ENCODE measurements at regions not wholly inside any gene's neighbourhood (a gene's known extent, or its start where the extent isn't known, plus 50 kb on each side); places are given as distances from the start of the nearest gene placed in this dataset.

GRCh38 chr12:84706374-84706773 lies 206.2 kb downstream of the SLC6A15 start:
- peaks cover 7% of the 10 kb centered on the region for H3K4me1 ChIP-seq (ENCODE audit: insufficient read depth, low read length)
- Mint-ChIP-seq H3K27ac (ENCODE audit: unreplicated experiment) (no peak overlapping the region), H3K36me3 (ENCODE audit: low read depth, unreplicated experiment) (no peaks in the 10 kb centered on the region), H3K4me1 (ENCODE audit: low read depth, unreplicated experiment) (peaks cover 4% of the 10 kb centered on the region), H3K27me3 (ENCODE audit: low read depth, unreplicated experiment) (no peaks in the 10 kb centered on the region), H3K9me3 (ENCODE audit: unreplicated experiment) (no peaks in the 10 kb centered on the region), H3K4me3 (ENCODE audit: unreplicated experiment) (no peak overlapping the region)
- no peak overlapping the region for H3K27ac ChIP-seq (ENCODE audit: low read depth, low read length)
- H4K20me1 ChIP-seq (ENCODE audit: insufficient read depth, low read length) = no peaks in the 10 kb centered on the region
- H3K27me3 ChIP-seq (ENCODE audit: insufficient read depth, low read length) = no peaks in the 10 kb centered on the region
- H3K9ac ChIP-seq (ENCODE audit: low read length) = no peak overlapping the region
- no peak overlapping the region for H3K4me3 ChIP-seq (ENCODE audit: insufficient read depth, low read depth, low read length)
- H3K9me3 ChIP-seq (ENCODE audit: insufficient read depth, low read depth, low read length) = no peaks in the 10 kb centered on the region
- H2AFZ ChIP-seq (ENCODE audit: low read depth, low read length) = no peak overlapping the region
- no peaks in the 10 kb centered on the region for H3K79me2 ChIP-seq (ENCODE audit: insufficient read depth, low read length)
- FAIRE-seq = no peak
- TF ChIP-seq CTCF (IDR thresholded peaks at IDR 0.05; ENCODE audit: insufficient read depth, low read depth, low read length) = no peak
- TF ChIP-seq EZH2 (IDR thresholded peaks at IDR 0.05; ENCODE audit: insufficient read depth, low read length) = no peak
- DNase-seq (ENCODE audit: low read depth) = no peak
- no peak overlapping the region for H3K4me2 ChIP-seq (ENCODE audit: low read length)
- H3K36me3 ChIP-seq (ENCODE audit: insufficient read depth, low read length) = no peaks in the 10 kb centered on the region

- Histone ChIP-seq H3K4me2 (ENCODE audit: low read length) (no peak overlapping the region), H3K4me1 (ENCODE audit: insufficient read depth, low read length) (peaks cover 7% of the 10 kb centered on the region), H3K27ac (ENCODE audit: low read depth, low read length) (no peak overlapping the region), H3K79me2 (ENCODE audit: insufficient read depth, low read length) (no peaks in the 10 kb centered on the region), H4K20me1 (ENCODE audit: insufficient read depth, low read length) (no peaks in the 10 kb centered on the region), H3K36me3 (ENCODE audit: insufficient read depth, low read length) (no peaks in the 10 kb centered on the region), H3K9me3 (ENCODE audit: insufficient read depth, low read depth, low read length) (no peaks in the 10 kb centered on the region), H2AFZ (ENCODE audit: low read depth, low read length) (no peak overlapping the region), H3K9ac (ENCODE audit: low read length) (no peak overlapping the region), H3K27me3 (ENCODE audit: insufficient read depth, low read length) (no peaks in the 10 kb centered on the region), H3K4me3 (ENCODE audit: insufficient read depth, low read depth, low read length) (no peak overlapping the region)
- Mint-ChIP-seq H3K36me3 (ENCODE audit: low read depth, unreplicated experiment) (no peaks in the 10 kb centered on the region), H3K4me3 (ENCODE audit: unreplicated experiment) (no peak overlapping the region), H3K4me1 (ENCODE audit: low read depth, unreplicated experiment) (peaks cover 4% of the 10 kb centered on the region), H3K27me3 (ENCODE audit: low read depth, unreplicated experiment) (no peaks in the 10 kb centered on the region), H3K9me3 (ENCODE audit: unreplicated experiment) (no peaks in the 10 kb centered on the region), H3K27ac (ENCODE audit: unreplicated experiment) (no peak overlapping the region)
- TF ChIP-seq CTCF (IDR thresholded peaks at IDR 0.05; ENCODE audit: insufficient read depth, low read depth, low read length) = no peak
- no peak for TF ChIP-seq EZH2 (IDR thresholded peaks at IDR 0.05; ENCODE audit: insufficient read depth, low read length)
- DNase-seq (ENCODE audit: low read depth) (no peak), FAIRE-seq (no peak)
Observed at GRCh38 chr12:84704856-84705255, 207.7 kb downstream of the SLC6A15 start.

- Histone ChIP-seq H3K4me3 (ENCODE audit: insufficient read depth, low read depth, low read length) (no peak overlapping the region), H3K9ac (ENCODE audit: low read length) (no peak overlapping the region), H3K4me1 (ENCODE audit: insufficient read depth, low read length) (peaks cover 7% of the 10 kb centered on the region), H2AFZ (ENCODE audit: low read depth, low read length) (no peak overlapping the region), H3K36me3 (ENCODE audit: insufficient read depth, low read length) (no peaks in the 10 kb centered on the region), H3K27me3 (ENCODE audit: insufficient read depth, low read length) (no peaks in the 10 kb centered on the region), H3K9me3 (ENCODE audit: insufficient read depth, low read depth, low read length) (no peaks in the 10 kb centered on the region), H4K20me1 (ENCODE audit: insufficient read depth, low read length) (no peaks in the 10 kb centered on the region), H3K27ac (ENCODE audit: low read depth, low read length) (no peak overlapping the region), H3K79me2 (ENCODE audit: insufficient read depth, low read length) (no peaks in the 10 kb centered on the region), H3K4me2 (ENCODE audit: low read length) (no peak overlapping the region)
- Mint-ChIP-seq H3K27me3 (ENCODE audit: low read depth, unreplicated experiment) (no peaks in the 10 kb centered on the region), H3K4me3 (ENCODE audit: unreplicated experiment) (no peak overlapping the region), H3K9me3 (ENCODE audit: unreplicated experiment) (no peaks in the 10 kb centered on the region), H3K4me1 (ENCODE audit: low read depth, unreplicated experiment) (peaks cover 4% of the 10 kb centered on the region), H3K36me3 (ENCODE audit: low read depth, unreplicated experiment) (no peaks in the 10 kb centered on the region), H3K27ac (ENCODE audit: unreplicated experiment) (no peak overlapping the region)
- TF ChIP-seq EZH2 (IDR thresholded peaks at IDR 0.05; ENCODE audit: insufficient read depth, low read length) = no peak
- no peak for TF ChIP-seq CTCF (IDR thresholded peaks at IDR 0.05; ENCODE audit: insufficient read depth, low read depth, low read length)
- FAIRE-seq (peak; percentile 23), DNase-seq (ENCODE audit: low read depth) (peak; percentile 20)
Observed at GRCh38 chr12:84702001-84702400, 210.6 kb downstream of the SLC6A15 start.

Measured in astrocyte (in vitro differentiated cells and primary cell).